B cell (primary cell): ENCODE measurements at regions not wholly inside any gene's neighbourhood (a gene's known extent, or its start where the extent isn't known, plus 50 kb on each side); places are given as distances from the start of the nearest gene placed in this dataset.

Experiments used
- ATAC-seq: fragments of 200-7000 bp; cut with Tn5 transposase; one replicate; pipeline ENCODE4 v1.10.0; 2021; ENCODE audit warnings: low read depth, mild to moderate bottlenecking, moderate number of reproducible peaks, moderate library complexity
- CTCF ChIA-PET: fragments of 350-600 bp; sonication (Branson Sonifier 250); formaldehyde crosslinking; loops from one replicate; lab custom pipeline; 2021; ENCODE audit warnings: antibody characterized with exemption, inconsistent platforms; lab: Charles Lee
- POLR2A ChIA-PET: fragments of 350-600 bp; sonication (Branson Sonifier 250); formaldehyde crosslinking; loops from one replicate; lab custom pipeline; 2021; ENCODE audit warnings: antibody characterized with exemption; lab: Charles Lee
- DNase-seq: peaks from one replicate; pipeline ENCODE4 v3.0.0; 2013
- H2AFZ ChIP-seq: 2 replicates; pipeline ENCODE4 v1.6.1; 2012; ENCODE audit warnings: mild to moderate bottlenecking, low read depth, low read length; ENCODE audit not compliant: insufficient read depth, poor library complexity, severe bottlenecking
- H3K27ac ChIP-seq, 2 donors: 1 replicate in 1 of 2; 2 replicates in 1 of 2; pipeline ENCODE4 v1.5.1; 2012 to 2013; ENCODE audit warnings: low read length in 2 of 2, mild to moderate bottlenecking in 2 of 2, moderate library complexity in 1 of 2
- H3K27me3 ChIP-seq, 4 experiments: fragments of 200-600 bp in 1 of 4; sonication (generic) in 1 of 4; replicated peaks in 1 of 4; 1 replicate in 2 of 4; 2 replicates in 2 of 4; pipeline versions ENCODE4 v1.6.1 to v1.7.0; 2013 to 2016; ENCODE audit warnings: low read length in 3 of 4, mild to moderate bottlenecking in 2 of 4, mixed read lengths in 1 of 4, moderate library complexity in 1 of 4; ENCODE audit not compliant: insufficient read depth in 4 of 4, control insufficient read depth in 3 of 4; ENCODE audit errors: control extremely low read depth in 1 of 4
- H3K36me3 ChIP-seq, 2 experiments: replicated peaks in 1 of 2; 1 replicate in 1 of 2; 2 replicates in 1 of 2; pipeline versions ENCODE4 v1.6.1 to v1.7.1; 2013; ENCODE audit warnings: low read length in 1 of 2; ENCODE audit not compliant: insufficient read depth in 2 of 2, control insufficient read depth in 1 of 2; ENCODE audit errors: control extremely low read depth in 1 of 2, extremely low read depth in 1 of 2
- H3K4me1 ChIP-seq, 2 donors: fragments of 200-600 bp in 1 of 2; sonication (generic) in 1 of 2; 1 replicate in 1 of 2; 2 replicates in 1 of 2; pipeline versions ENCODE4 v1.5.1 to v1.6.1; 2013 to 2017; ENCODE audit warnings: low read length in 2 of 2; ENCODE audit not compliant: control insufficient read depth in 2 of 2, insufficient read depth in 2 of 2
- H3K4me2 ChIP-seq: replicated peaks from 2 replicates; pipeline ENCODE3; 2012; ENCODE audit warnings: mild to moderate bottlenecking, low read depth, low read length; ENCODE audit not compliant: poor library complexity, severe bottlenecking
- H3K4me3 ChIP-seq, 5 experiments: fragments of 200-600 bp in 1 of 5; sonication (generic) in 1 of 5; 1 replicate in 3 of 5; 2 replicates in 2 of 5; pipeline versions ENCODE4 v1.5.1 to v1.7.0; 2011 to 2016; ENCODE audit warnings: low read length in 4 of 5, mild to moderate bottlenecking in 4 of 5, low read depth in 2 of 5, control low read depth in 1 of 5, moderate library complexity in 1 of 5; ENCODE audit not compliant: insufficient read depth in 1 of 5; ENCODE audit errors: control extremely low read depth in 1 of 5, extremely low read depth in 1 of 5
- H3K79me2 ChIP-seq: fragments of 200-600 bp; sonication (generic); one replicate; pipeline ENCODE4 v1.6.0; 2016; ENCODE audit warnings: low read length; ENCODE audit not compliant: control insufficient read depth, insufficient read depth
- H3K9ac ChIP-seq: fragments of 200-600 bp; sonication (generic); 2 replicates; pipeline ENCODE4 v1.6.1; 2017; ENCODE audit warnings: mild to moderate bottlenecking, low read length, moderate library complexity
- H3K9me3 ChIP-seq, 3 donors: one replicate each; pipeline versions ENCODE4 v1.6.1 to v1.7.1; 2013; ENCODE audit warnings: low read length in 2 of 3; ENCODE audit not compliant: control insufficient read depth in 2 of 3, insufficient read depth in 1 of 3; ENCODE audit errors: control extremely low read depth in 1 of 3
- H4K20me1 ChIP-seq: 2 replicates; pipeline ENCODE4 v1.6.0; 2012; ENCODE audit warnings: mild to moderate bottlenecking, low read length; ENCODE audit not compliant: insufficient read depth, control insufficient read depth, poor library complexity, severe bottlenecking
- H3K27ac Mint-ChIP-seq: one replicate; pipeline ENCODE4 v1.8.0; 2021; ENCODE audit warnings: mixed read lengths
- H3K27me3 Mint-ChIP-seq: one replicate; pipeline ENCODE4 v1.8.0; 2021; ENCODE audit warnings: mixed read lengths
- H3K4me1 Mint-ChIP-seq: one replicate; pipeline ENCODE4 v1.8.0; 2021; ENCODE audit warnings: mixed read lengths
- H3K4me3 Mint-ChIP-seq: one replicate; pipeline ENCODE4 v1.8.0; 2021; ENCODE audit warnings: mixed read lengths
- H3K9me3 Mint-ChIP-seq: one replicate; pipeline ENCODE4 v1.8.0; 2022; ENCODE audit warnings: mixed read lengths; ENCODE audit not compliant: insufficient read depth
- CTCF ChIP-seq: fragments of 200-600 bp; IDR thresholded peaks from one replicate; pipeline ENCODE4 v1.8.0; 2022; ENCODE audit warnings: antibody characterized with exemption, mild to moderate bottlenecking
- EZH2 ChIP-seq: IDR thresholded peaks from 2 replicates; pipeline ENCODE4 v1.6.1; 2012; ENCODE audit warnings: borderline replicate concordance, low read depth, mild to moderate bottlenecking, moderate library complexity, low read length; ENCODE audit not compliant: insufficient read depth, poor library complexity, severe bottlenecking
- WGBS: methylation state at CpG from one replicate; pipeline ENCODE4 v1.1.5; 2013; ENCODE audit warnings: missing lambda C conversion rate; ENCODE audit not compliant: insufficient coverage; 5-methylcytosine and 5-hydroxymethylcytosine counted together
- intact Hi-C: fragments of 100-400 bp; cut with micrococcal nuclease; formaldehyde crosslinking; loops from one replicate; pipeline ENCODE4 v1.10.0; 2022

- ChIA-PET CTCF (no interaction called here), POLR2A (no interaction called here)
- Histone ChIP-seq H4K20me1 (no peaks in the 10 kb centered on the region), H3K9me3 (no peaks in the 10 kb centered on the region), H3K27me3 (no peaks in the 10 kb centered on the region), H3K79me2 (no peaks in the 10 kb centered on the region), H3K27ac (no peak overlapping the region), H3K36me3 (no peaks in the 10 kb centered on the region), H3K9ac (no peak overlapping the region), H2AFZ (no peak overlapping the region), H3K4me2 (no peak overlapping the region), H3K4me3 (no peak overlapping the region), H3K4me1 (no peaks in the 10 kb centered on the region)
- no peak overlapping the region for H3K27ac Mint-ChIP-seq
- 96% methylated on average over 4 of the region's 7 CpGs for whole genome bisulfite sequencing
- intact Hi-C loops, result no loop called here
- H3K27me3 Mint-ChIP-seq, result no peaks in the 10 kb centered on the region
- no peak overlapping the region for H3K4me3 Mint-ChIP-seq
- ATAC-seq (no peak), DNase-seq (no peak)
- no peaks in the 10 kb centered on the region for H3K9me3 Mint-ChIP-seq
- no peaks in the 10 kb centered on the region for H3K4me1 Mint-ChIP-seq
- TF ChIP-seq CTCF, result no peak
- no peak for TF ChIP-seq EZH2
These were observed 293.9 kb upstream of the PLXNA2 start for GRCh38 chr1:208538078-208538477.

DNA sequence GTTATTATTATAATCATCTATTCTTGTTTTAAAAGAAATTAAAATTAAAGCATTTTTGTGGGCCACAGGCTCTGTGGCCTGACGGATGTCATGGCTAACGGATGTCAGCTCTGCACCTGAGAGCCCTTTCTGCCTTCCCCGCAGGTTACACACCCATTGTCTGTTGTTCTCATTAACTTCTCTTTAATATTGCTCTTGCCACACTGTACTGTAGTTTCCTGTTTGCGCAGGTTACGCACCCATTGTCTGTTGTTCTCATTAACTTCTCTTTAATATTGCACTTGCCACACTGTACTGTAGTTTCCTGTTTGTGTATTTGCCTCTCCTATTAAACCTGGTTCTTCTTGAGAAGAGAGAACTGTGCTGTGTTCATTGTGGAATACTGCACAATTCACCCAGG is 294.4 kb upstream of the PLXNA2 start:
- Mint-ChIP-seq H3K4me1 (no peaks in the 10 kb centered on the region), H3K4me3 (no peak overlapping the region), H3K9me3 (no peaks in the 10 kb centered on the region), H3K27me3 (no peaks in the 10 kb centered on the region), H3K27ac (no peak overlapping the region)
- no peak overlapping the region for H3K9ac ChIP-seq
- H4K20me1 ChIP-seq, result no peaks in the 10 kb centered on the region
- ATAC-seq, result no peak
- H3K4me2 ChIP-seq, result no peak overlapping the region
- ChIA-PET CTCF (no interaction called here), POLR2A (no interaction called here)
- H3K27me3 ChIP-seq, result no peaks in the 10 kb centered on the region
- WGBS, result 95% methylated on average over 3 of the region's 5 CpGs
- TF ChIP-seq CTCF, result no peak
- TF ChIP-seq EZH2, result no peak
- no peak overlapping the region for H2AFZ ChIP-seq
- no peak overlapping the region for H3K4me3 ChIP-seq
- intact Hi-C loops, result no loop called here
- DNase-seq, result no peak
- no peaks in the 10 kb centered on the region for H3K9me3 ChIP-seq
- H3K36me3 ChIP-seq, result no peaks in the 10 kb centered on the region
- no peaks in the 10 kb centered on the region for H3K79me2 ChIP-seq
- H3K4me1 ChIP-seq, result no peaks in the 10 kb centered on the region
- H3K27ac ChIP-seq, result no peak overlapping the region
